MM.1S (cell line): ENCODE measurements at regions not wholly inside any gene's neighbourhood (a gene's known extent, or its start where the extent isn't known, plus 50 kb on each side); places are given as distances from the start of the nearest gene placed in this dataset.
A peak's percentile ranks its signal among the peaks of the same experiment; 100 is the strongest.

Experiments
- DNase-seq: peaks from one replicate; pipeline ENCODE4 v3.0.0-alpha.2; 2015
- H2AFZ ChIP-seq: fragments of 300-600 bp; sonication (generic); 2 replicates; pipeline ENCODE4 v1.6.0; 2016; ENCODE audit warnings: antibody characterized with exemption, low read length
- H3F3A ChIP-seq: fragments of 300-600 bp; sonication (generic); 2 replicates; pipeline ENCODE4 v1.6.1; 2016; ENCODE audit warnings: mild to moderate bottlenecking, antibody characterized with exemption, low read length, moderate library complexity, mixed read lengths; ENCODE audit not compliant: insufficient read depth
- H3K27ac ChIP-seq: fragments of 300-600 bp; sonication (generic); 2 replicates; pipeline ENCODE4 v1.5.1; 2016; ENCODE audit warnings: mild to moderate bottlenecking, low read length
- H3K27me3 ChIP-seq: fragments of 300-600 bp; sonication (generic); replicated peaks from 2 replicates; pipeline ENCODE4 v1.6.0; 2016; ENCODE audit warnings: low read length; ENCODE audit not compliant: insufficient read depth
- H3K36me3 ChIP-seq: fragments of 300-600 bp; sonication (generic); replicated peaks from 2 replicates; pipeline ENCODE4 v1.6.1; 2016; ENCODE audit warnings: mild to moderate bottlenecking, low read length, mixed read lengths; ENCODE audit not compliant: insufficient read depth
- H3K4me1 ChIP-seq: fragments of 300-600 bp; sonication (generic); 2 replicates; pipeline ENCODE4 v1.6.1; 2016; ENCODE audit warnings: low read length, mixed read lengths
- H3K4me2 ChIP-seq: fragments of 300-600 bp; sonication (generic); 2 replicates; pipeline ENCODE4 v1.6.0; 2016; ENCODE audit warnings: low read depth, low read length
- H3K4me3 ChIP-seq: fragments of 300-600 bp; sonication (generic); 2 replicates; pipeline ENCODE4 v1.5.1; 2016; ENCODE audit warnings: low read length, mixed read lengths
- H3K79me2 ChIP-seq: fragments of 300-600 bp; sonication (generic); 2 replicates; pipeline ENCODE4 v1.6.1; 2016; ENCODE audit warnings: mixed run types, low read length, mixed read lengths
- H3K9ac ChIP-seq: fragments of 300-600 bp; sonication (generic); 2 replicates; pipeline ENCODE4 v1.6.1; 2016; ENCODE audit warnings: low read length, mixed read lengths
- H3K9me2 ChIP-seq: fragments of 300-600 bp; sonication (generic); replicated peaks from 2 replicates; pipeline ENCODE4 v1.6.1; 2016; ENCODE audit warnings: mild to moderate bottlenecking, low read length, mixed read lengths; ENCODE audit not compliant: insufficient read depth
- H3K9me3 ChIP-seq: fragments of 300-600 bp; sonication (generic); replicated peaks from 2 replicates; pipeline ENCODE4 v1.6.1; 2016; ENCODE audit warnings: mild to moderate bottlenecking, low read length, mixed read lengths; ENCODE audit not compliant: insufficient read depth
- H4K20me1 ChIP-seq: fragments of 300-600 bp; sonication (generic); 2 replicates; pipeline ENCODE4 v1.6.1; 2016; ENCODE audit warnings: mild to moderate bottlenecking, low read length, moderate library complexity, mixed read lengths; ENCODE audit not compliant: insufficient read depth
- CTCF ChIP-seq: fragments of 300-600 bp; sonication (generic); IDR thresholded peaks from 2 replicates; pipeline ENCODE4 v1.5.1; 2016; ENCODE audit warnings: antibody characterized with exemption, low read length, mixed read lengths
- EZH2 ChIP-seq: fragments of 300-600 bp; sonication (generic); optimal IDR thresholded peaks from 2 replicates; pipeline ENCODE3; 2017; ENCODE audit warnings: low read depth, mild to moderate bottlenecking, antibody characterized with exemption, low read length, mixed read lengths
- EZH2phosphoT487 ChIP-seq: fragments of 300-600 bp; sonication (generic); IDR thresholded peaks from 2 replicates; pipeline ENCODE4 v1.6.1; 2018; ENCODE audit warnings: antibody characterized with exemption, low read length

GRCh38 chr9:90965226-90966030 lies 163.8 kb downstream of the SYK start:
- TF ChIP-seq CTCF = no peak
- no peak for TF ChIP-seq EZH2phosphoT487
- DNase-seq = peak; percentile 4

GRCh38 chr9:90966031-90966290 lies 164.3 kb downstream of the SYK start:
- Histone ChIP-seq H3K36me3 (no peaks in the 10 kb centered on the region), H3K4me2 (no peak overlapping the region), H3K79me2 (no peaks in the 10 kb centered on the region), H3K4me3 (no peak overlapping the region), H3K9me3 (no peaks in the 10 kb centered on the region), H3K27ac (no peak overlapping the region), H3K9me2 (no peaks in the 10 kb centered on the region), H3K27me3 (no peaks in the 10 kb centered on the region), H3F3A (peaks cover under 1% of the 10 kb centered on the region), H3K9ac (no peak overlapping the region), H2AFZ (no peak overlapping the region), H4K20me1 (no peaks in the 10 kb centered on the region), H3K4me1 (peaks cover 13% of the 10 kb centered on the region)
- no peak for DNase-seq
- no peak for TF ChIP-seq CTCF

More at GRCh38 chr9:90965226-90966030, 163.8 kb downstream of the SYK start:
- H2AFZ ChIP-seq = no peak overlapping the region
- H3K9ac ChIP-seq = no peak overlapping the region
- H3K79me2 ChIP-seq = no peaks in the 10 kb centered on the region
- no peak overlapping the region for H3K4me3 ChIP-seq
- H3K9me3 ChIP-seq = no peaks in the 10 kb centered on the region
- no peaks in the 10 kb centered on the region for H3K27me3 ChIP-seq
- H3K4me1 ChIP-seq = peaks cover 8% of the 10 kb centered on the region
- no peaks in the 10 kb centered on the region for H3F3A ChIP-seq
- no peaks in the 10 kb centered on the region for H3K9me2 ChIP-seq
- no peak overlapping the region for H3K27ac ChIP-seq
- no peak overlapping the region for H3K4me2 ChIP-seq
- no peaks in the 10 kb centered on the region for H3K36me3 ChIP-seq
- no peaks in the 10 kb centered on the region for H4K20me1 ChIP-seq

- H2AFZ ChIP-seq = no peak overlapping the region
- H3K36me3 ChIP-seq = no peaks in the 10 kb centered on the region
- H3K9me3 ChIP-seq = no peaks in the 10 kb centered on the region
- H3K27ac ChIP-seq = no peak overlapping the region
- no peaks in the 10 kb centered on the region for H3K9me2 ChIP-seq
- no peaks in the 10 kb centered on the region for H4K20me1 ChIP-seq
- no peak overlapping the region for H3K4me3 ChIP-seq
- no peak for TF ChIP-seq CTCF
- TF ChIP-seq EZH2phosphoT487 = no peak
- TF ChIP-seq EZH2 = no peak
- H3F3A ChIP-seq = peaks cover 7% of the 10 kb centered on the region
- H3K4me1 ChIP-seq = peaks cover 20% of the 10 kb centered on the region
- peak; percentile 5 for DNase-seq
- H3K79me2 ChIP-seq = no peaks in the 10 kb centered on the region
- H3K27me3 ChIP-seq = no peaks in the 10 kb centered on the region
- H3K4me2 ChIP-seq = no peak overlapping the region
- H3K9ac ChIP-seq = no peak overlapping the region
These were observed 165.0 kb downstream of the SYK start for GRCh38 chr9:90966480-90967144.
